Fibroblast of skin of right quadriceps (primary cell): ENCODE measurements at regions not wholly inside any gene's neighbourhood (a gene's known extent, or its start where the extent isn't known, plus 50 kb on each side); places are given as distances from the start of the nearest gene placed in this dataset.

Experiments used
- DNase-seq: peaks from one replicate; pipeline ENCODE4 v3.0.0-alpha.2; 2013

- DNase-seq, result no peak
Observed at GRCh38 chr1:4046836-4047461, 146.9 kb upstream of the C1orf174 start.

- DNase-seq, result no peak
Observed at GRCh38 chr1:4047666-4048065, 147.6 kb upstream of the C1orf174 start.

- DNase-seq, result no peak
Observed at GRCh38 chr1:4048076-4048475, 148.0 kb upstream of the C1orf174 start.

GRCh38 chr1:4048921-4049320 lies 148.8 kb upstream of the C1orf174 start:
- DNase-seq, result no peak

GRCh38 chr1:4050998-4051397 lies 150.9 kb upstream of the C1orf174 start:
- no peak for DNase-seq

- DNase-seq, result no peak
Observed at GRCh38 chr1:4052657-4053056, 152.6 kb upstream of the C1orf174 start.

GRCh38 chr1:4053160-4053748 lies 153.2 kb upstream of the C1orf174 start:
- no peak for DNase-seq

- no peak for DNase-seq
Observed at GRCh38 chr1:4053774-4054173, 153.7 kb upstream of the C1orf174 start.

- no peak for DNase-seq
Observed at GRCh38 chr1:4055294-4055967, 155.4 kb upstream of the C1orf174 start.

- DNase-seq, result no peak
Observed at GRCh38 chr1:4056422-4056821, 156.3 kb upstream of the C1orf174 start.

- no peak for DNase-seq
Observed at GRCh38 chr1:4056989-4057388, 156.9 kb upstream of the C1orf174 start.

- DNase-seq, result no peak
Observed at GRCh38 chr1:4057603-4058002, 157.5 kb upstream of the C1orf174 start.

- DNase-seq, result no peak
Observed at GRCh38 chr1:4058122-4058521, 158.1 kb upstream of the C1orf174 start.

GRCh38 chr1:4058706-4059105 lies 158.6 kb upstream of the C1orf174 start:
- no peak for DNase-seq

- no peak for DNase-seq
Observed at GRCh38 chr1:4059270-4059669, 159.2 kb upstream of the C1orf174 start.

GRCh38 chr1:4060850-4061249 lies 160.8 kb upstream of the C1orf174 start:
- no peak for DNase-seq

GRCh38 chr1:4061521-4062031 lies 161.5 kb upstream of the C1orf174 start:
- DNase-seq, result no peak

- DNase-seq, result no peak
Observed at GRCh38 chr1:4062041-4062440, 162.0 kb upstream of the C1orf174 start.

- DNase-seq, result no peak
Observed at GRCh38 chr1:4062560-4062959, 162.5 kb upstream of the C1orf174 start.

- DNase-seq, result no peak
Observed at GRCh38 chr1:4062992-4063391, 162.9 kb upstream of the C1orf174 start.

- DNase-seq, result no peak
Observed at GRCh38 chr1:4063516-4063915, 163.4 kb upstream of the C1orf174 start.

GRCh38 chr1:4064150-4064889 lies 164.2 kb upstream of the C1orf174 start:
- DNase-seq, result no peak

- no peak for DNase-seq
Observed at GRCh38 chr1:4066860-4067599, 167.0 kb upstream of the C1orf174 start.
